ENCODE measurements at regions not wholly inside any gene's neighbourhood (a gene's known extent, or its start where the extent isn't known, plus 50 kb on each side); places are given as distances from the start of the nearest gene placed in this dataset.

DNA sequence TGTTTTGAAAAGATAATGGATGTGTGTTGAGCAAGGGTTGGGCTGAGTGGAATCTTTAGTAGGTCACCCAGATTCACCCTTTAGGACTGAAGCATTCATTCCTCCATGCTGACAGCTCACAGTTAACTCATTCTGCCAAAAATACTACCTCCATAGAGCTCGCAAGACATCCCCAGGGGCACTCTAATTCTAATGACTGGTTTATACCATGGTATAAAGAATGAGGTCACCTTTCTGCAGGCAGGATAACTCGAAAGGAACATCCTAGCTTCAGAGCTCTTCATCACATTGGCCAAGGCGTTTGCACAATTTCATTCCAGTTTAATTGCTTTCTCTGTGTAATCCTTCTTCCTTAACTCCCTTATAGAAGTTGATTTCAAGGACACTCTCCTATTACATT, 1257.2 kb upstream of the EYS start:
- no peaks in the 10 kb centered on the region for H3K9me3 ChIP-seq (ENCODE audit: low read depth)
- DNase-seq (ENCODE audit: low spot score), result no peak
- H3K79me2 ChIP-seq, result no peaks in the 10 kb centered on the region
- H3K4me2 ChIP-seq, result no peak overlapping the region
- H3K9me2 ChIP-seq (replicated peaks; ENCODE audit: insufficient read depth), result no peaks in the 10 kb centered on the region
- H3K4me1 ChIP-seq (ENCODE audit: insufficient read depth), result no peaks in the 10 kb centered on the region
- 83% methylated on average over 3 of the region's 3 CpGs for WGBS (ENCODE audit: low lambda C conversion rate, missing lambda C conversion rate)
- TF ChIP-seq EZH2 (IDR thresholded peaks at IDR 0.05; ENCODE audit: borderline replicate concordance), result no peak
- TF ChIP-seq, protein P1, sequence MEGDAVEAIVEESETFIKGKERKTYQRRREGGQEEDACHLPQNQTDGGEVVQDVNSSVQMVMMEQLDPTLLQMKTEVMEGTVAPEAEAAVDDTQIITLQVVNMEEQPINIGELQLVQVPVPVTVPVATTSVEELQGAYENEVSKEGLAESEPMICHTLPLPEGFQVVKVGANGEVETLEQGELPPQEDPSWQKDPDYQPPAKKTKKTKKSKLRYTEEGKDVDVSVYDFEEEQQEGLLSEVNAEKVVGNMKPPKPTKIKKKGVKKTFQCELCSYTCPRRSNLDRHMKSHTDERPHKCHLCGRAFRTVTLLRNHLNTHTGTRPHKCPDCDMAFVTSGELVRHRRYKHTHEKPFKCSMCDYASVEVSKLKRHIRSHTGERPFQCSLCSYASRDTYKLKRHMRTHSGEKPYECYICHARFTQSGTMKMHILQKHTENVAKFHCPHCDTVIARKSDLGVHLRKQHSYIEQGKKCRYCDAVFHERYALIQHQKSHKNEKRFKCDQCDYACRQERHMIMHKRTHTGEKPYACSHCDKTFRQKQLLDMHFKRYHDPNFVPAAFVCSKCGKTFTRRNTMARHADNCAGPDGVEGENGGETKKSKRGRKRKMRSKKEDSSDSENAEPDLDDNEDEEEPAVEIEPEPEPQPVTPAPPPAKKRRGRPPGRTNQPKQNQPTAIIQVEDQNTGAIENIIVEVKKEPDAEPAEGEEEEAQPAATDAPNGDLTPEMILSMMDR (IDR thresholded peaks at IDR 0.05; ENCODE audit: poor library complexity), result no peak
- no peak for TF ChIP-seq EZH2phosphoT487 (IDR thresholded peaks at IDR 0.05; ENCODE audit: low read depth, severe bottlenecking, unreplicated experiment)
- H2AFZ ChIP-seq, result no peak overlapping the region
- H3K36me3 ChIP-seq (replicated peaks; ENCODE audit: insufficient read depth, low read depth), result no peaks in the 10 kb centered on the region
- H3K27me3 ChIP-seq, result no peaks in the 10 kb centered on the region
- H4K20me1 ChIP-seq (ENCODE audit: insufficient read depth, poor library complexity, severe bottlenecking), result no peaks in the 10 kb centered on the region
- H3K4me3 ChIP-seq, result no peak overlapping the region
- no peak overlapping the region for H3K27ac ChIP-seq

DNA sequence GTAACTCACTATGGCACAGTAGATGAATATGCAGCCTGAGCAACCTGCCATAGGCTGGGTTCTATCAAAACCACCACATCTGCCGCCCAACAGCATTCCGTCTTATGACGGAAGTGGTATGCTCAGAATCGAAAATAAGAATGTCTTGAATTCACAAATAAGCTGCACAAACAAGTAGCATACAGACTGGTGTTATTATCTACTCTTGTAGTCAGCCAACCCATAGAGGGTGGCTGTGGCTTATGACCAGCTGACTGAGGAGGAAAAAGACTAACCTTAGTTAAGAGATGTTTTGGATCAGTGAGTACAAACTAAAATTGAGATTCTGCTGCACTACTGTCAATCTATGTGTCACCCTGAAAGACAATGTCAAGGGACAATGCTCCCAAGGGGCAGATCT, 1255.1 kb upstream of the EYS start:
- DNase-seq (ENCODE audit: low spot score), result no peak
- H3K4me2 ChIP-seq, result no peak overlapping the region
- no peaks in the 10 kb centered on the region for H3K79me2 ChIP-seq
- WGBS (ENCODE audit: low lambda C conversion rate, missing lambda C conversion rate), result 95% methylated on average over 4 of the region's 4 CpGs
- no peak overlapping the region for H2AFZ ChIP-seq
- H3K9me3 ChIP-seq (ENCODE audit: low read depth), result no peaks in the 10 kb centered on the region
- no peak overlapping the region for H3K27ac ChIP-seq
- H3K4me3 ChIP-seq, result no peak overlapping the region
- H3K36me3 ChIP-seq (replicated peaks; ENCODE audit: insufficient read depth, low read depth), result no peaks in the 10 kb centered on the region
- TF ChIP-seq EZH2phosphoT487 (IDR thresholded peaks at IDR 0.05; ENCODE audit: low read depth, severe bottlenecking, unreplicated experiment), result no peak
- no peaks in the 10 kb centered on the region for H4K20me1 ChIP-seq (ENCODE audit: insufficient read depth, poor library complexity, severe bottlenecking)
- H3K27me3 ChIP-seq, result no peaks in the 10 kb centered on the region
- no peaks in the 10 kb centered on the region for H3K9me2 ChIP-seq (replicated peaks; ENCODE audit: insufficient read depth)
- no peaks in the 10 kb centered on the region for H3K4me1 ChIP-seq (ENCODE audit: insufficient read depth)

DNA sequence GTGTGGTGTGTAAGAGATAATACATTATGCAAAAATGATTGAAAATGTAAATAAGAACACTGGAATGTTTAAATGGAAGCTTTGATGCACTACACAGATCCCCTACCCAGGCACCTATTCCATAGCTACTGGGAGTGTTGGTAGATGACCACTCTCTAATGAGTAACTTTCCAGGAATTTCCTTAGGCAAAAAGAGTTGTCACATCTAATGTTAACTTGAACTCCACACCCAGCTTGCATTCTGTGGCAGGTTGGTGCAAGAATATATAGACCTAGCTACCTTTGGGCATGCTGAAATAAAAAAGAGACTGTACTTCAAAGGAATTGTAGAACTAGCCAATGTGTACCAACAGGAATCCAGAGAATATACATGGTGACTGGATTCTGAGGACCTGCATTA, 1254.2 kb upstream of the EYS start:
- H3K4me2 ChIP-seq, result no peak overlapping the region
- no peak for DNase-seq (ENCODE audit: low spot score)
- no peak overlapping the region for H3K4me3 ChIP-seq
- H3K9me3 ChIP-seq (ENCODE audit: low read depth), result no peaks in the 10 kb centered on the region
- no peaks in the 10 kb centered on the region for H3K27me3 ChIP-seq
- H4K20me1 ChIP-seq (ENCODE audit: insufficient read depth, poor library complexity, severe bottlenecking), result no peaks in the 10 kb centered on the region
- TF ChIP-seq, protein P1 (IDR thresholded peaks at IDR 0.05; ENCODE audit: poor library complexity), result no peak
- TF ChIP-seq EZH2phosphoT487 (IDR thresholded peaks at IDR 0.05; ENCODE audit: low read depth, severe bottlenecking, unreplicated experiment) (no peak), EZH2 (IDR thresholded peaks at IDR 0.05; ENCODE audit: borderline replicate concordance) (no peak)
- H3K27ac ChIP-seq, result no peak overlapping the region
- no peak overlapping the region for H2AFZ ChIP-seq
- H3K36me3 ChIP-seq (replicated peaks; ENCODE audit: insufficient read depth, low read depth), result no peaks in the 10 kb centered on the region
- no peaks in the 10 kb centered on the region for H3K4me1 ChIP-seq (ENCODE audit: insufficient read depth)
- no peaks in the 10 kb centered on the region for H3K9me2 ChIP-seq (replicated peaks; ENCODE audit: insufficient read depth)
- no peaks in the 10 kb centered on the region for H3K79me2 ChIP-seq

DNA sequence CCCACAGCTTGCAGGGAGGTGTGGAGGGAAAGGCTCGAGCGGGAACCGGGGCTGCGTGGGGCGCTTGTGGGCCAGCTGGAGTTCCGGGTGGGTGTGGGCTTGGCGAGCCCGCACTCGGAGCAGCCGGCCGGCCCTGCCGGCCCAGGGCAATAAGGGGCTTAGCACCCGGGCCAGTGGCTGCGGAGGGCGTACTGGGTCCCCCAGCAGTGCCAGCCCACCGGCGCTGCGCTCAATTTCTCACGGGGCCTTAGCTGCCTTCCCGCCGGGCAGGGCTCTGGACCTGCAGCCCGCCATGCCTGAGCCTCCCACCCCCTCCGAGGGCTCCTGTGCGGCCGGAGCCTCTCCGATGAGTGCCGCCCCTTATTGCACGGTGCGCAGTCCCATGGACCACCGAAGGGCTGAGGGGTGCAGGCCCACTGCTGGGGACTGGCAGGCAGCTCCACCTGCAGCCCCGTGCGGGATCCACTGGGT, 1242.2 kb upstream of the EYS start:
- Histone ChIP-seq H3K9me3 (ENCODE audit: low read depth) (no peaks in the 10 kb centered on the region), H3K4me3 (no peak overlapping the region)

More for the DNA sequence above, 1242.2 kb upstream of the EYS start:
- Histone ChIP-seq H3K27ac (no peak overlapping the region), H3K4me1 (ENCODE audit: insufficient read depth) (no peaks in the 10 kb centered on the region), H3K36me3 (replicated peaks; ENCODE audit: insufficient read depth, low read depth) (no peaks in the 10 kb centered on the region), H3K4me2 (no peak overlapping the region), H3K79me2 (no peaks in the 10 kb centered on the region), H2AFZ (no peak overlapping the region), H3K9me2 (replicated peaks; ENCODE audit: insufficient read depth) (no peaks in the 10 kb centered on the region), H4K20me1 (ENCODE audit: insufficient read depth, poor library complexity, severe bottlenecking) (no peaks in the 10 kb centered on the region), H3K27me3 (no peaks in the 10 kb centered on the region)
- TF ChIP-seq, protein P1 (IDR thresholded peaks at IDR 0.05; ENCODE audit: poor library complexity), result no peak
- TF ChIP-seq EZH2 (IDR thresholded peaks at IDR 0.05; ENCODE audit: borderline replicate concordance), result no peak
- no peak for TF ChIP-seq EZH2phosphoT487 (IDR thresholded peaks at IDR 0.05; ENCODE audit: low read depth, severe bottlenecking, unreplicated experiment)
- WGBS (ENCODE audit: low lambda C conversion rate, missing lambda C conversion rate), result 95% methylated on average over 17 of the region's 32 CpGs
- DNase-seq (ENCODE audit: low spot score), result no peak

All from hepatocyte (in vitro differentiated cells).